IMR-90 (cell line): ENCODE measurements at regions not wholly inside any gene's neighbourhood (a gene's known extent, or its start where the extent isn't known, plus 50 kb on each side); places are given as distances from the start of the nearest gene placed in this dataset.
A peak's percentile ranks its signal among the peaks of the same experiment; 100 is the strongest.

Experiments
- ATAC-seq: fragments of 200-7000 bp; cut with Tn5 transposase; 2 replicates; pipeline ENCODE4 v1.9.1; 2020; ENCODE audit warnings: low read depth, mild to moderate bottlenecking, moderate library complexity
- BruUV-seq: library from RNA; stranded (reverse); fragments of 400-500 nt; replicated peaks from 2 replicates; lab custom pipeline; 2021; lab: Mats Ljungman, UMichigan
- CTCF ChIA-PET: fragments of 300-600 bp; formaldehyde crosslinking; extraction: SDS; loops from one replicate; lab custom pipeline; 2021; ENCODE audit warnings: antibody characterized with exemption; lab: Yijun Ruan, JAX
- POLR2A ChIA-PET: fragments of 300-600 bp; sonication (Branson Sonifier 250); formaldehyde crosslinking; loops from one replicate; lab custom pipeline; 2022; ENCODE audit warnings: antibody characterized with exemption; ENCODE audit not compliant: unreplicated experiment; lab: Charles Lee
- DNase-seq: peaks from one replicate; pipeline ENCODE4 v3.0.0; 2013
- H2AFZ ChIP-seq: replicated peaks from 2 replicates; pipeline ENCODE3; 2013; ENCODE audit warnings: low read length, mild to moderate bottlenecking; ENCODE audit not compliant: poor library complexity
- H2AK5ac ChIP-seq: 2 replicates; pipeline ENCODE4 v1.6.1; 2013; ENCODE audit warnings: low read depth, low read length, inconsistent platforms
- H2AK9ac ChIP-seq: replicated peaks from 2 replicates; pipeline ENCODE3; 2013; ENCODE audit warnings: mild to moderate bottlenecking, low read depth, low read length, moderate library complexity; ENCODE audit not compliant: poor library complexity
- H2BK120ac ChIP-seq: 2 replicates; pipeline ENCODE4 v1.6.1; 2013; ENCODE audit warnings: low read depth, low read length, inconsistent platforms
- H2BK15ac ChIP-seq: 3 replicates; pipeline ENCODE4 v1.6.1; 2013; ENCODE audit warnings: low read depth, low read length, inconsistent platforms
- H2BK20ac ChIP-seq: 2 replicates; pipeline ENCODE4 v1.6.1; 2013; ENCODE audit warnings: low read depth, mild to moderate bottlenecking, inconsistent platforms, low read length, moderate library complexity
- H2BK5ac ChIP-seq: 2 replicates; pipeline ENCODE4 v1.6.1; 2013; ENCODE audit warnings: mild to moderate bottlenecking, low read depth, low read length, inconsistent platforms; ENCODE audit not compliant: poor library complexity, severe bottlenecking
- H3K14ac ChIP-seq: replicated peaks from 2 replicates; pipeline ENCODE4 v1.6.1; 2013; ENCODE audit warnings: low read depth, low read length, inconsistent platforms
- H3K18ac ChIP-seq: 2 replicates; pipeline ENCODE4 v1.6.1; 2013; ENCODE audit warnings: low read depth, low read length, control low read depth
- H3K23ac ChIP-seq: 2 replicates; pipeline ENCODE4 v1.6.1; 2013; ENCODE audit warnings: low read depth, low read length, inconsistent platforms
- H3K27ac ChIP-seq: 2 replicates; pipeline ENCODE4 v1.5.1; 2013; ENCODE audit warnings: mild to moderate bottlenecking, control low read depth, low read length; ENCODE audit not compliant: insufficient read depth
- H3K27me3 ChIP-seq: 2 replicates; pipeline ENCODE4 v1.6.1; 2013; ENCODE audit warnings: low read length; ENCODE audit not compliant: control insufficient read depth, insufficient read depth
- H3K36me3 ChIP-seq: 2 replicates; pipeline ENCODE4 v1.6.1; 2013; ENCODE audit warnings: low read length, mixed read lengths; ENCODE audit not compliant: control insufficient read depth, insufficient read depth
- H3K4ac ChIP-seq: 2 replicates; pipeline ENCODE4 v1.6.1; 2013; ENCODE audit warnings: low read depth, low read length, inconsistent platforms
- H3K4me1 ChIP-seq: 2 replicates; pipeline ENCODE4 v1.6.1; 2013; ENCODE audit warnings: low read length, mixed read lengths; ENCODE audit not compliant: control insufficient read depth, insufficient read depth
- H3K4me2 ChIP-seq: 2 replicates; pipeline ENCODE4 v1.6.1; 2013; ENCODE audit warnings: low read depth, mild to moderate bottlenecking, control low read depth, low read length, moderate library complexity
- H3K4me3 ChIP-seq: 2 replicates; pipeline ENCODE4 v1.5.1; 2013; ENCODE audit warnings: low read depth, mild to moderate bottlenecking, control low read depth, low read length, moderate library complexity; ENCODE audit not compliant: insufficient read depth
- H3K56ac ChIP-seq: 2 replicates; pipeline ENCODE4 v1.6.1; 2013; ENCODE audit warnings: low read length, inconsistent platforms; ENCODE audit not compliant: insufficient read depth; ENCODE audit errors: extremely low read depth
- H3K79me1 ChIP-seq, 2 experiments: 2 replicates each; pipeline ENCODE4 v1.6.1; 2013; ENCODE audit warnings: low read length in 2 of 2, inconsistent platforms in 1 of 2, low read depth in 1 of 2
- H3K9ac ChIP-seq: 2 replicates; pipeline ENCODE4 v1.6.1; 2013; ENCODE audit warnings: low read depth, low read length, control low read depth
- H3K9me1 ChIP-seq: 2 replicates; pipeline ENCODE4 v1.6.1; 2013; ENCODE audit warnings: low read length, inconsistent platforms; ENCODE audit not compliant: insufficient read depth
- H3K9me3 ChIP-seq: 2 replicates; pipeline ENCODE4 v1.6.1; 2013; ENCODE audit warnings: low read length; ENCODE audit not compliant: control insufficient read depth, insufficient read depth
- H4K20me1 ChIP-seq: 2 replicates; pipeline ENCODE4 v1.6.1; 2013; ENCODE audit warnings: low read length, inconsistent platforms; ENCODE audit not compliant: insufficient read depth
- H4K5ac ChIP-seq: 2 replicates; pipeline ENCODE4 v1.6.1; 2013; ENCODE audit warnings: mild to moderate bottlenecking, low read depth, low read length, control low read depth
- H4K8ac ChIP-seq, 2 experiments: 2 replicates each; pipeline ENCODE4 v1.6.1; 2013; ENCODE audit warnings: low read depth in 2 of 2, low read length in 2 of 2, control low read depth in 1 of 2, inconsistent platforms in 1 of 2
- H4K91ac ChIP-seq: 2 replicates; pipeline ENCODE4 v1.6.1; 2013; ENCODE audit warnings: low read depth, low read length, inconsistent platforms; ENCODE audit not compliant: insufficient read depth
- BHLHE40 ChIP-seq: fragments of 150-350 bp; IDR thresholded peaks from 2 replicates; pipeline ENCODE4 v1.6.1; 2016; ENCODE audit warnings: mild to moderate bottlenecking, low read depth, low read length
- CHD1 ChIP-seq: IDR thresholded peaks from 2 replicates; pipeline ENCODE4 v1.6.1; 2012; ENCODE audit warnings: low read depth, low read length, improper control_type of control experiment
- ELK1 ChIP-seq: fragments of 150-350 bp; IDR thresholded peaks from 2 replicates; pipeline ENCODE4 v1.6.1; 2016; ENCODE audit warnings: low read depth, mild to moderate bottlenecking, low read length, moderate library complexity, borderline replicate concordance
- FOS ChIP-seq: fragments of 150-350 bp; IDR thresholded peaks from 2 replicates; pipeline ENCODE4 v1.6.1; 2016; ENCODE audit warnings: low read depth, low read length
- MAFK ChIP-seq: IDR thresholded peaks from 2 replicates; pipeline ENCODE4 v1.6.1; 2012; ENCODE audit warnings: low read depth, low read length, improper control_type of control experiment
- MAZ ChIP-seq: IDR thresholded peaks from 2 replicates; pipeline ENCODE4 v1.6.1; 2012; ENCODE audit warnings: low read depth, mild to moderate bottlenecking, low read length, improper control_type of control experiment, moderate library complexity, borderline replicate concordance
- MXI1 ChIP-seq: IDR thresholded peaks from 2 replicates; pipeline ENCODE4 v1.6.1; 2012; ENCODE audit warnings: low read depth, mild to moderate bottlenecking, low read length, moderate library complexity, borderline replicate concordance
- NFE2L2 ChIP-seq: fragments of 150-350 bp; IDR thresholded peaks from 2 replicates; pipeline ENCODE4 v1.6.1; 2016; ENCODE audit warnings: low read depth, mild to moderate bottlenecking, low read length
- POLR2A ChIP-seq: IDR thresholded peaks from 2 replicates; pipeline ENCODE4 v1.6.1; 2012; ENCODE audit warnings: mild to moderate bottlenecking, low read depth, low read length
- RAD21 ChIP-seq: IDR thresholded peaks from 2 replicates; pipeline ENCODE4 v1.6.1; 2012; ENCODE audit warnings: low read length, improper control_type of control experiment
- RCOR1 ChIP-seq: IDR thresholded peaks from 2 replicates; pipeline ENCODE4 v1.6.1; 2012; ENCODE audit warnings: mild to moderate bottlenecking, low read length, improper control_type of control experiment; ENCODE audit not compliant: insufficient replicate concordance
- RFX5 ChIP-seq: IDR thresholded peaks from 2 replicates; pipeline ENCODE4 v1.8.0; 2012; ENCODE audit warnings: low read depth, mild to moderate bottlenecking, low read length, moderate library complexity
- SMC3 ChIP-seq: fragments of 150-350 bp; IDR thresholded peaks from 2 replicates; pipeline ENCODE4 v1.6.1; 2016; ENCODE audit warnings: low read depth, mild to moderate bottlenecking, antibody characterized with exemption, low read length, moderate library complexity
- USF2 ChIP-seq: fragments of 150-350 bp; IDR thresholded peaks from 2 replicates; pipeline ENCODE4 v1.6.1; 2017; ENCODE audit warnings: mild to moderate bottlenecking, antibody characterized with exemption, low read length, low read depth
- WGBS, 2 experiments: methylation state at CpG; one replicate each; pipeline versions ENCODE4 v1.1.5 to v1.1.7; 2013; ENCODE audit warnings: missing lambda C conversion rate in 2 of 2; ENCODE audit not compliant: insufficient read length in 1 of 2; ENCODE audit errors: extremely low coverage in 2 of 2; 5-methylcytosine and 5-hydroxymethylcytosine counted together
- dilution Hi-C: fragments of 300-500 bp; cut with HindIII; formaldehyde crosslinking; loops from one replicate; pipeline ENCODE4 v1.14.3; 2018; ENCODE audit warnings: low sequenced_read_pairs; ENCODE audit not compliant: unreplicated experiment
- in situ Hi-C: fragments of 300-500 bp; cut with MboI; formaldehyde crosslinking; loops from 3 replicates; pipeline ENCODE4 v1.14.3; 2019; ENCODE audit warnings: low sequenced_read_pairs, inconsistent platforms, mixed read lengths
- intact Hi-C: fragments of 100-400 bp; cut with micrococcal nuclease; formaldehyde crosslinking; loops from 2 replicates; pipeline ENCODE4 v1.10.0; 2022
- TF ChIP-seq, protein P1 (sequence below): conservative IDR thresholded peaks from 2 replicates; pipeline ENCODE4 v1.5.1; 2012; ENCODE audit warnings: mild to moderate bottlenecking, low read depth, low read length, improper control_type of control experiment

DNA sequence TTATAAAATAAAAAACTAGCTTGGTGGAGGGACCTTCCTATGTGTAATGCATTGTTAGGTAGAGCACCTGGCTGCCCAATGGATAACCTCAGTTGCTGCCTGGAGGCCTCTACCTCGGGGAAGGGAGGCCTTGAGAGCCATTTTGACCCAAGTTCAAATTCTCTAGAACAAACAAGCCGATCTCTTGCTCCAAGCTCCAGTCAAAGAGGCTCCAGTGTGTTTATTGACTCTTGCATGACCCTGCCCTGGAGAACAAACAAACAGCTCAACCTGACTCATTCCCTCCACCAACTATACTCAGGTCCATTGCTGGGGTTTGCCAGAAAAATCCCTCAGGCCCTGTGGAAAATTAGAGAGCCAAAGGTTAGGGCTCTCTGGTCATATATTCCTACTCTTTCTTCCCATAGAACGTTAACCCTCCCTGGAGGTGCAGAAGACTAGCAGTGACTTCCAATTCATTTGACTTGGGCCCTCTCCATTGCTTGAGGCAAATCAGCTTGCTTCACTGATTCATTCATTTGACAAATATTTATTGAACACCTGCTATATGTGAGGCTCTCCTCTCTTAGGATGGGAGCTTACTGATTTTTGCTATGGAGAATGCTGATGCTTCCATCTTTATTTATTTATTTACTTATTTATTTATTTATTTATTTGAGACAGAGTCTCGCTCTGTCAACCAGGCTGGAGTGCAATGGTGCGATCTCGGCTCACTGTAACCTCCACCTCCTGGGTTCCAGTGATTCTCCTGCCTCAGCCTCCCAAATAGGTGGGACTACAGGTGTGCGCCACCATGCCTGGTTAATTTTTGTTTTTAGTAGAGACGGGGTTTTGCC is 73.7 kb upstream of the CISTR start:
- WGBS, 2 experiments, result 20% methylated on average over 1 of the region's 8 CpGs; no CpG with 5 or more reads in 1 of the 2 experiments
- TF ChIP-seq RFX5 (no peak), MAZ (no peak), MXI1 (no peak), BHLHE40 (no peak), POLR2A (no peak), MAFK (no peak), FOS (no peak), SMC3 (no peak), CHD1 (no peak), NFE2L2 (no peak), RAD21 (no peak), RCOR1 (no peak), ELK1 (no peak), USF2 (no peak)
- TF ChIP-seq, protein P1, sequence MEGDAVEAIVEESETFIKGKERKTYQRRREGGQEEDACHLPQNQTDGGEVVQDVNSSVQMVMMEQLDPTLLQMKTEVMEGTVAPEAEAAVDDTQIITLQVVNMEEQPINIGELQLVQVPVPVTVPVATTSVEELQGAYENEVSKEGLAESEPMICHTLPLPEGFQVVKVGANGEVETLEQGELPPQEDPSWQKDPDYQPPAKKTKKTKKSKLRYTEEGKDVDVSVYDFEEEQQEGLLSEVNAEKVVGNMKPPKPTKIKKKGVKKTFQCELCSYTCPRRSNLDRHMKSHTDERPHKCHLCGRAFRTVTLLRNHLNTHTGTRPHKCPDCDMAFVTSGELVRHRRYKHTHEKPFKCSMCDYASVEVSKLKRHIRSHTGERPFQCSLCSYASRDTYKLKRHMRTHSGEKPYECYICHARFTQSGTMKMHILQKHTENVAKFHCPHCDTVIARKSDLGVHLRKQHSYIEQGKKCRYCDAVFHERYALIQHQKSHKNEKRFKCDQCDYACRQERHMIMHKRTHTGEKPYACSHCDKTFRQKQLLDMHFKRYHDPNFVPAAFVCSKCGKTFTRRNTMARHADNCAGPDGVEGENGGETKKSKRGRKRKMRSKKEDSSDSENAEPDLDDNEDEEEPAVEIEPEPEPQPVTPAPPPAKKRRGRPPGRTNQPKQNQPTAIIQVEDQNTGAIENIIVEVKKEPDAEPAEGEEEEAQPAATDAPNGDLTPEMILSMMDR, result no peak

More for the DNA sequence above, 73.7 kb upstream of the CISTR start:
- Histone ChIP-seq H2AK9ac (no peak overlapping the region), H3K9me3 (no peaks in the 10 kb centered on the region), H3K9ac (no peak overlapping the region), H3K79me1 (no peaks in the 10 kb centered on the region), H4K5ac (no peak overlapping the region), H3K27me3 (peaks cover 14% of the 10 kb centered on the region), H4K20me1 (no peaks in the 10 kb centered on the region), H3K9me1 (no peaks in the 10 kb centered on the region; the same call in 1 of the 2 replicates), H3K56ac (no peak overlapping the region), H3K4me3 (no peak overlapping the region), H2AFZ (no peak overlapping the region), H3K23ac (no peak overlapping the region), H3K36me3 (no peaks in the 10 kb centered on the region), H2BK15ac (no peak overlapping the region), H3K14ac (no peak overlapping the region), H3K27ac (no peak overlapping the region), H4K8ac (no peak overlapping the region), H2BK5ac (no peak overlapping the region), H4K91ac (no peak overlapping the region; the same call in 1 of the 2 replicates), H3K4me1 (no peaks in the 10 kb centered on the region; the same call in 1 of the 2 replicates), H2AK5ac (no peak overlapping the region), H3K4me2 (no peak overlapping the region), H3K18ac (no peak overlapping the region), H2BK20ac (no peak overlapping the region), H2BK120ac (no peak overlapping the region; the same call in 1 of the 2 replicates), H3K4ac (no peak overlapping the region)
- intact Hi-C loops, result no loop called here
- POLR2A ChIA-PET, result no interaction called here
- BruUV-seq, result no TSS peak
- DNase-seq, result peak; percentile 22
- dilution Hi-C loops, result no loop called here
- ATAC-seq, result no peak
- CTCF ChIA-PET, result no interaction called here
- in situ Hi-C loops, result no loop called here
